Common myeloid progenitor, CD34-positive (primary cell): ENCODE measurements at regions not wholly inside any gene's neighbourhood (a gene's known extent, or its start where the extent isn't known, plus 50 kb on each side); places are given as distances from the start of the nearest gene placed in this dataset.

ENCODE experiments used
- CTCF ChIA-PET: fragments of 350-600 bp; sonication (Branson Sonifier 250); formaldehyde crosslinking; loops from one replicate; lab custom pipeline; 2021; ENCODE audit warnings: antibody characterized with exemption; lab: Charles Lee
- POLR2A ChIA-PET: fragments of 350-600 bp; sonication (Branson Sonifier 250); formaldehyde crosslinking; loops from one replicate; lab custom pipeline; 2021; ENCODE audit warnings: antibody characterized with exemption; lab: Charles Lee
- DNase-seq, 3 donors: peaks; one replicate each; pipeline versions ENCODE4 v3.0.0 to v3.0.0-alpha.2; 2013
- H3K27ac ChIP-seq, 2 experiments: 1 replicate in 1 of 2; 2 replicates in 1 of 2; pipeline ENCODE4 v1.7.0; 2013; ENCODE audit warnings: inconsistent platforms in 2 of 2, low read length in 2 of 2, mild to moderate bottlenecking in 2 of 2, low read depth in 1 of 2, moderate library complexity in 1 of 2; ENCODE audit not compliant: severe bottlenecking in 2 of 2, insufficient read depth in 1 of 2, poor library complexity in 1 of 2
- H3K27me3 ChIP-seq, 5 experiments: replicated peaks in 2 of 5; 1 replicate in 3 of 5; 2 replicates in 2 of 5; pipeline versions ENCODE4 v1.6.1 to v1.7.0; 2013; ENCODE audit warnings: low read length in 4 of 5, mild to moderate bottlenecking in 2 of 5, moderate library complexity in 2 of 5, inconsistent platforms in 1 of 5; ENCODE audit not compliant: insufficient read depth in 5 of 5, control insufficient read depth in 4 of 5
- H3K36me3 ChIP-seq, 4 experiments: 1 replicate in 2 of 4; 2 replicates in 2 of 4; pipeline versions ENCODE4 v1.6.1 to v1.7.0; 2013; ENCODE audit warnings: low read length in 3 of 4, control low read depth in 1 of 4, mild to moderate bottlenecking in 1 of 4; ENCODE audit not compliant: control insufficient read depth in 4 of 4, insufficient read depth in 4 of 4
- H3K4me1 ChIP-seq, 4 experiments: 1 replicate in 3 of 4; 2 replicates in 1 of 4; pipeline versions ENCODE4 v1.6.1 to v1.7.1; 2013; ENCODE audit warnings: low read length in 3 of 4, mild to moderate bottlenecking in 3 of 4, control low read depth in 1 of 4, inconsistent platforms in 1 of 4, moderate library complexity in 1 of 4; ENCODE audit not compliant: control insufficient read depth in 4 of 4, insufficient read depth in 4 of 4; ENCODE audit errors: control extremely low read depth in 1 of 4
- H3K4me3 ChIP-seq, 7 experiments: 1 replicate in 4 of 7; 2 replicates in 3 of 7; pipeline versions ENCODE4 v1.5.1 to v1.7.0; 2013; ENCODE audit warnings: mild to moderate bottlenecking in 7 of 7, low read length in 6 of 7, moderate library complexity in 6 of 7, inconsistent platforms in 2 of 7, low read depth in 2 of 7, control low read depth in 1 of 7; ENCODE audit not compliant: insufficient read depth in 4 of 7, control insufficient read depth in 1 of 7; ENCODE audit errors: extremely low read depth in 1 of 7
- H3K9me3 ChIP-seq, 5 experiments: 1 replicate in 4 of 5; 2 replicates in 1 of 5; pipeline versions ENCODE4 v1.6.1 to v1.7.1; 2013; ENCODE audit warnings: low read length in 4 of 5, mild to moderate bottlenecking in 2 of 5, inconsistent platforms in 1 of 5, low read depth in 1 of 5, moderate library complexity in 1 of 5; ENCODE audit not compliant: control insufficient read depth in 4 of 5, insufficient read depth in 2 of 5; ENCODE audit errors: control extremely low read depth in 1 of 5
- WGBS: methylation state at CpG from one replicate; pipeline ENCODE4 v1.1.5; 2013; ENCODE audit not compliant: insufficient coverage; 5-methylcytosine and 5-hydroxymethylcytosine counted together

DNA sequence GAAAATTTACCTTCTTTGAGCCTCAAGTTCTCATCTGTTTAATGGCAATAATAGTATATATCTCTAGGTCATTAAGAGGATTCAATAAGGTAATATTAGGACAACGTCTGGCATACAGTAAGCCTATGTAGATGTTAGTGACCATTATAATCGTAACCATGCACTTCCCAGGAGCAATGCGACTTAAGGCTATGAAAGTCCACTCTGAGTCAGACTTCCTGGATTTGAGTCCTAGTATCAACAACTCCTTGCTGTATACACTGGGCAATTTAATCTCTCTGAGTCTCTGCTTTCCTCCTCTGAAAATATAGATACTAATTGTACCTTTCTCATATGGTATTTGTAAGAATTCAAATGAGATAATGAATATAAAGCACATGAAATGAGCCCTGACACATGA, 168.1 kb upstream of the HDDC2 start:
- CTCF ChIA-PET: no interaction called here
- no peaks in the 10 kb centered on the region for H3K4me1 ChIP-seq

DNA sequence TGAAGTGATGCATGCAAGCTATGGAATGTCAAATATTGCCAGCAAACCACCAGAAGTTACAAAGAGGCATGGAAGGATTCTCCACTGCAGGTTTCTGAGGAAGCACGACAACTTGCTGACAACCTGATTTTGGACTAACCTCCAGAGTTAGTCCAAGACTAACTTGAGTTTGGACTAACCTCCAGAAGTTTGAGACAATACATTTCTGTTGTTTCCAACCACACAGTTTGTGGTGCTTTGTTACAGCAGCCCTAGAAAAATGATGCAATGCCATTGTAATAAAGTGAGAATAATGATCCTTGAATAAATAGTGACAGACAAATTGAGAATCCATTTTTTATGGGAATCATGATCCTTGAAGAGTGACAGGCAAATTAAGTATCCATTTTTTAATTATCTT, 169.9 kb upstream of the HDDC2 start:
- CTCF ChIA-PET: no interaction called here
- POLR2A ChIA-PET: no interaction called here
- H3K4me3 ChIP-seq: no peak overlapping the region
- DNase-seq: no peak
- WGBS: 100% methylated on average over 1 of the region's 1 CpG
- no peaks in the 10 kb centered on the region for H3K36me3 ChIP-seq
- no peaks in the 10 kb centered on the region for H3K4me1 ChIP-seq
- peaks cover 0 to 2% (median 0%) of the 10 kb centered on the region in 5 experiments for H3K27me3 ChIP-seq
- H3K27ac ChIP-seq: no peak overlapping the region
- H3K9me3 ChIP-seq: no peaks in the 10 kb centered on the region

More for the DNA sequence above, 168.1 kb upstream of the HDDC2 start:
- Histone ChIP-seq H3K36me3 (no peaks in the 10 kb centered on the region), H3K27ac (no peak overlapping the region), H3K27me3 (no peaks in the 10 kb centered on the region), H3K4me3 (no peak overlapping the region), H3K9me3 (no peaks in the 10 kb centered on the region)
- 100% methylated on average over 3 of the region's 3 CpGs for WGBS
- DNase-seq: no peak
- POLR2A ChIA-PET: no interaction called here

DNA sequence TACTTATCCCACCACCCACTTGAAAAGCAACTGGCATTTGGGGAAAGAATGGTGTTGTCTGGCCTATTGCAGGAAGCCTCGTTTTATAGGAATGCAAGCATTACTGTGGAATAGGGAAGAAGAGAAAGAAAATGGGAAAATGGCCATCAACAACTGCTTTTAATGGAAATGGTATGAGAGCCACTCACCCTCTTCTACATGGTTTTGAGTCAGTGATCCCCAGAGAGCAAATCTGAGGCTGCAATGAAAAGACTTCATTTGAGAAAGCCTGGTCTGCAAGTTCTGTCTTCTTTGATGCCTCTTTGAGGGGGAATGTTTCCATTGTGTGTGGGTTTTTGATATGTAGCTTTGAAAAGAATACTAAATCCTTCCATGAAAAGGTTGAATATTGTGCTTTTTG, 172.3 kb upstream of the HDDC2 start:
- H3K9me3 ChIP-seq: no peaks in the 10 kb centered on the region
- CTCF ChIA-PET: no interaction called here
- no peaks in the 10 kb centered on the region for H3K4me1 ChIP-seq
- peaks cover 0 to 4% (median 0%) of the 10 kb centered on the region in 5 experiments for H3K27me3 ChIP-seq
- no peak for DNase-seq
- no peaks in the 10 kb centered on the region for H3K36me3 ChIP-seq
- no peak overlapping the region for H3K4me3 ChIP-seq
- WGBS: no CpG with 5 or more reads among the region's 1 CpG
- POLR2A ChIA-PET: no interaction called here
- no peak overlapping the region for H3K27ac ChIP-seq

DNA sequence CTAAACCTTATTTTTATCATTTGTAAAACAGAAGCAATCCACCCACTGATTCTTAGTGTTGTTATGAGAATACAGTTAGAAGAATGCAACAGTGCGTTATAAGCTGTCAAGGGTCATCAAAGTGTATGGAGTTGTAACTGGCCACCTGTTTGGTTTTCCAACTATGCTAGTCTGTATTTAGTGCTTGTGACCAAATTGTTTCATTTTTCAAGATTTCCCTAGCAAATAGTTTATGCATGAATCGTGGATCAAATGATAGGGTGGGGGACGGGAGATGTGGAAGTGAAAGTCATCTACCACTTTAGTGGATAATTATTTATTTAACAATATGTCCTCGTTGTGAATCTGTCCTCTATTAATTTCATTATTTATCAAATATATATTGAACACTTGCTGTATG, 175.4 kb upstream of the HDDC2 start:
- Histone ChIP-seq H3K4me1 (no peaks in the 10 kb centered on the region), H3K27ac (no peak overlapping the region), H3K27me3 (peaks cover 0 to 4% (median 0%) of the 10 kb centered on the region in 5 experiments), H3K9me3 (no peaks in the 10 kb centered on the region), H3K36me3 (no peaks in the 10 kb centered on the region), H3K4me3 (no peak overlapping the region)
- no CpG with 5 or more reads among the region's 4 CpGs for WGBS
- CTCF ChIA-PET: no interaction called here
- POLR2A ChIA-PET: no interaction called here
- no peak for DNase-seq

DNA sequence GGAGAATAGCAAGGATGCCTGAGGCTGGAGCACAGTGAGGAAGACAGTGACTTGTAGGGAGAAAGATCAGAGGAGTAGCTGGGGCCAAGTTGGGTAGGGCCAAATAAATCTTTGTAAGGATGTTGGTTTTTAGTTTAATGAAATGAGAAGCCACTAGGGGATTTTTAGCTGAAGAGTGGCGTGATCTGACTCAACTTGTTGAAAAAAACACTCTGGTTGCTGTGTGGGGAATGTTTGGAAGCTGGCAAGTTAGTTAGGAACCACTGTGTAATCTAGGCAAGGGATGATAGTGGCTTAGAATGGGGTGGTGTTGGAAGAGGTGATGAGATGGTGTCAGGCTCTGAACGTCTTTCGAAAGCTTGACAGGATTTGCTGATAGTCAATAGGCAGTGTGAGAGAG, 176.1 kb upstream of the HDDC2 start:
- Histone ChIP-seq H3K27ac (no peak overlapping the region), H3K27me3 (peaks cover 0 to 4% (median 0%) of the 10 kb centered on the region in 5 experiments), H3K9me3 (no peaks in the 10 kb centered on the region), H3K4me1 (no peaks in the 10 kb centered on the region), H3K36me3 (no peaks in the 10 kb centered on the region), H3K4me3 (no peak overlapping the region)
- WGBS: 93% methylated on average over 3 of the region's 3 CpGs
- ChIA-PET CTCF (no interaction called here), POLR2A (no interaction called here)
- DNase-seq: no peak

DNA sequence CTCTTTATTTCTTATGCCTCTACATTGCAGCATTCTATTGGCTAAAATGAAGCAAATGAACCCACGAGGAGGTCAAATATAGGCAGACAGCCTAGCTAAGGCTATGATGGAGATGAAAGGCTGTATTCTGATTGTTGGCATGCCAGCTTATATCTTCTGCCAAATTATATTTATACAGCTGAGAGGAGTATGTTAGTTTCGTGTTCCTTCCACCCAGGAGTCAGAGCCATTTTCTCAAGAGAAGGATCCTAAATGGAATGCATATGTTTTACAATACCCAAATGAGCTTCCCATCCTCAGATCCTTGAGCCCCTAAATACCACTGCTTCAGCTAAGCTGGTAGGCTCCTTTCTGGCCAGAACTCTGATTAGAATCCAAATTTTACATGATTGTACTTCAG, 178.4 kb upstream of the HDDC2 start:
- Histone ChIP-seq H3K9me3 (no peaks in the 10 kb centered on the region), H3K27me3 (peaks cover 0 to 4% (median 0%) of the 10 kb centered on the region in 5 experiments), H3K4me1 (no peaks in the 10 kb centered on the region), H3K27ac (no peak overlapping the region), H3K36me3 (no peaks in the 10 kb centered on the region), H3K4me3 (no peak overlapping the region)
- 90% methylated on average over 2 of the region's 2 CpGs for WGBS
- ChIA-PET POLR2A (no interaction called here), CTCF (no interaction called here)
- DNase-seq: no peak

DNA sequence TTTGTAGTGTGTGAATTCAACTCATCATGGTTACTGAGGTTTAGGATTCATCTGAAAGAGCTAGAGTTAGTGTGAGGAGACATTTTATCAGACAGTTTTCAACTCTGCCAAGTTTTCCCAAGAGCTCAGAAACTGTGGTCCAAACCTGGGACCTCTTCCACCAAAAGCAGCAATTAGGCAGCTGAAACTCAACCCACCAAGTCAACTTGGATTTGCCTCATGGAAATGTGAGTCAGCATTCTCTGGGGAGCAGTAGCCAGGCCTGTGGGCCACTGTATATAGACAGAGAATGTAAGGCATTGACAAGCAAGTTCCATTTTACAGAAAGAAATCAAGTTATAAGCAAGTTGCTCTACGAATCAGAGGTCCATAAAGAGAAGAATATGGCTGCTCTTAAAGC, 178.8 kb upstream of the HDDC2 start:
- CTCF ChIA-PET: no interaction called here

More for the DNA sequence above, 178.8 kb upstream of the HDDC2 start:
- H3K27ac ChIP-seq: no peak overlapping the region
- no peaks in the 10 kb centered on the region for H3K9me3 ChIP-seq
- H3K4me1 ChIP-seq: no peaks in the 10 kb centered on the region
- POLR2A ChIA-PET: no interaction called here
- no peak for DNase-seq
- peaks cover 0 to 4% (median 0%) of the 10 kb centered on the region in 5 experiments for H3K27me3 ChIP-seq
- H3K4me3 ChIP-seq: no peak overlapping the region
- H3K36me3 ChIP-seq: no peaks in the 10 kb centered on the region
- 100% methylated on average over 1 of the region's 1 CpG for WGBS
